Pons (tissue), 1 donor: ENCODE measurements at regions not wholly inside any gene's neighbourhood (a gene's known extent, or its start where the extent isn't known, plus 50 kb on each side); places are given as distances from the start of the nearest gene placed in this dataset.

Experiments
- DNase-seq: peaks from one replicate; pipeline ENCODE4 v3.0.0-alpha.2; 2016; ENCODE audit warnings: low spot score

DNA sequence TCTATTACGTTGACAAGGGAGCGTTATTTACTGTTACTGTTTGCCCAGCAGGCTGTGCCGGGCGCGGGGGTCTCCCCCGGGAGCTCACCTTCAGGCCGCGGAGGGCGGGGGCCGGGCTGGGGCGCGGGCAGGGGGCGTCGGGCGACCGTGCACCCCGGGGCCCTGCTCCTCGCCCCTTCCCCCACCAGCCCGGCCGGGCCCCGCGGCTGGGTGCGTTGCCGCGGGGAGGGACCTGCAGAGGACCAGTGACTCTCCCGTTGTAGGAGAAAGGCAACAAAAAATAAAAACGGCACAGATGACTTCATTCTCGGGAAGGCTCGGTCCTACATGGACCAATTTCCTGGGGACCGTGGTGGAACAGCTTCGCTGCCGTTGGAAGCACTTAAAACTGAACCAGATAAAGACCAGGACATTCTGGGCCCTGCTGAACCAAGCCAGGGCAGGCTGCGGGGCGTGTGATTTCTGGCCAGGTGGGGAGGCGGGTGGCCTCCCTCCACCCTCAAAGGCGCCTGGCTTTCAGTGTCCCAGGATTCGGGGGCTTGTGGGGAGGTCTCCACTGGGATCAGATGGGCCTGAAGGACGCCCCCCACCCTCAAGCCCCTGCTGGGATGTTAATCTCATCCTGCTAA, 57.4 kb downstream of the IGLL1 start:
- no peak for DNase-seq

DNA sequence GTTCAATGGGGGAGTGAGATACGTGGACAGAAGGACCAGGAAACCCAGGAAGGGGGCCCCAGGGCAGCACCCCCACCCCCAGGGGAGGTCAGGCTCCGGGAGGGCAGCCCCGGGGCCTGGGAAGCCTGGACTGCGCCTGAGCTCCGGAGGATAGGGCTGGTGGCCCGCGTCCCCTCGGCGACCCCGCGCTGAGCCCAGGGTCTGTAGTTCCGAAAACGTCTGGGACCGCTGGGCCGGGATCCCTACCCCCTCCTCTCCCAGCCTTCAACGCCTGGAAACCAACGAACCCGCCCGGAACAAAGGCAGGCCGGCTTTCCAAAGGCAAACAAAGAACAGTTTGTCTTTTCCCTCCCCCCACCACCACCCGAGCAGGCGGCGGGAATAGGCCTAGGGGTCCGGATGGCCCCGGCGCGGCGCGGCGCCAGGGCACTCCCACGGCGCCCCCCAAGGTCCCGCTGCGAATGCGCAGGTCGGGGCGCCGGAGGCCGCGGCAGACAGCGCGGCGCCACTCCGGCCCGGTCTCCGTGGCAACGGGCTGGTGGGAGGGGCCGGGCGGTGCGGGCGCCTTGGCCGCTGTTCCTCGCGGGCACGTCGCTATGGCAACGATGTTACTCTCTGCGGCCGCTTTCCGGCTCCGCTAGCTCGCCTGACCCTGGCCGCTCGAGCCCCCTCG, 58.5 kb downstream of the IGLL1 start:
- peak; percentile 86 for DNase-seq

DNA sequence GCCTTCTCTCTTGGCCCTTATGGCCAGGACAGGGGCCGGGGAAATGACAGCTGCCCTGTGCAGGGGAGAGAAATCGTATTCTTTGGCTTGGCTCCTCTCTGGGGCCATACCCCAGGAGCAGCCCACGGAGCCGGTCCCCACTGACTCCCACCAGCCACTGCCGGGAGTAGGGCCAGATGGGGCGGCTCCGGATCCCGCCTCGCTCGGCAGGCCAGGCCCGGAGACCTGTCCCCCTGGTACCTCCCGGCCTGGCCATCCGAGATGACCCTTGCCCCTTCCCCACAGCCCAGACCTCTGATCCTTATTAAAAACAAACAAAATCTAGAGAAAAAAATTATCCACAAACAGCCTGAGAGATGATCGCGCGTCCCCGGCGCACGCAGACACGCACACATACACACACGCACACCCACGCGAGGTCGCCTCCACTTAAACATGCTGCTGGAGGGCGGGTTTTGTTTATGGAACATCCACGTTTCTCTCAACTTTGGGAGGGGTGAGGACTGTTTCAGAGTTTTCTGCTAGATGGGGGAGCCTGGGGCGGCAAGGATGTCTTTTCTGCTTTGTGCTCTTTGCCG, 59.1 kb downstream of the IGLL1 start:
- peak; percentile 14 for DNase-seq

DNA sequence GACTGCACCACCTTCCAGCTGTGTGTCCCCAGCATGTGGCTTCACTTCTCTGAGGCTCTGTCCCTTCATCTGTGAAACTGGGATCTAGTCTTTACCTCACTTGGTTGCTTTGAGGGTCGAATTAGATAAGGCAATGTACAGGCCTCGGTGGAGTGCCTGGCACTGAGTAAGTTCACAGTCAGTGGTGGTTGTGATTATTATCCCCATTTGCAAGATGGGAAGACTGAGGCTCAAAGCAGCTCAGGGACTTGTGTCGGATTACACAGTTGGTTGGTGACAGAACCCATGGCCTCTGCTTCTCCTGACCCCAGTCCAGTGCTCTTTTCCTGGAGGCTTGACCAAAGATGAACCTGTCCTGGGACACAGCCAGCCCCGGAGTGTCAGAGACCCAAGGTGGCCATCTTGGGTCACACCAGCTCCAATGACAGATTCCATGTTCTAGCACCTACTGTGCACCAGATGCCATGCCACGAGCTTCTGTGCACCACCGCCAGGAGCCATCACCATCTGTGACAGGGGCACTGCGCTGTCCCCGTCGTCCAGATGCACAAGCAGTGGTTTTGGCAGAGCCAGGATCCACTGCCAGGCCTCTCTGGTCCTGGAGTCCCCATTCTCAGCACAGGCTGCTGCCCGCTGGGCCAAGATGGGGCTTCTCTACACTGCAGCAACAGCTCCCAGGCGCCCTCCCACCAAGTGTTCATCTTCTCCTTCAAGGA, 60.5 kb downstream of the IGLL1 start:
- no peak for DNase-seq

DNA sequence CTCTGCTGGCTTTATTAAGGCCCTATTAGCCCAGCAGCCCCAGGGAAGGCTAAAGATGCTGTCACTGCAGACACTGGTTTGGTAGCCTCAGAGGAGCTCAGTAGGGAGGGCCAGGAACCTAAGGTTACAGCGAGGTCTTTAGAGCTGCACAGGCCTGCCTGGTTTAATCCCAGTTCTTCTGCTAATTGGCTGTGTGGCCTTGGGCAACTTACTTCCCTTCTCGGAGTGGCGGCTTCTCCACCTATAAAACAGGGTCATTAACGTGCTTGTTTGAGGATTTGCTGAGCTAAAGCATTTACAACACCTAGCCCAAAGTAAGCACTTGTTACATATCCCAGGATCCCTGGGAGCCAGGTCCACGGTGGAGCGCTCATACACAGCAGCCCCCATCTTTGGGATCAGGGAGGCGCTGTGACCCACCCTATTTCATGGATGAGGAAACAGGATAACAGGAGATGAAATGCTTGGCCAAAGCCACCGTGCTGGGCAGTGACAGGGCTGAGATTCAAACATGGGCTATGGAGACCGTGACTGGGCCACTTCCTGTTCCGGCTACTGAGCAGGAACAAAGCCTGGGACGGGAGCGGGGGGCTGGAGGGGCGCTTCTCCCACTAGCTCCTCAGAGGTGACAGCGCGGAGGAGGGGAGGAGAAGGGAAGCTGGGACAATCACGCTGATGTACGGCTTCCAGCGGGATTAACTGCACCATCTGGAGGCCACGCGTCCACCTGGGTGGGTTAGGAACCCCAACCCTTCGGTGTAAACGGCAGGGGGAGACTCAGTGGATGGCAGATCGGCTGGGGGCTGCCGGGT, 61.5 kb downstream of the IGLL1 start:
- DNase-seq: no peak

DNA sequence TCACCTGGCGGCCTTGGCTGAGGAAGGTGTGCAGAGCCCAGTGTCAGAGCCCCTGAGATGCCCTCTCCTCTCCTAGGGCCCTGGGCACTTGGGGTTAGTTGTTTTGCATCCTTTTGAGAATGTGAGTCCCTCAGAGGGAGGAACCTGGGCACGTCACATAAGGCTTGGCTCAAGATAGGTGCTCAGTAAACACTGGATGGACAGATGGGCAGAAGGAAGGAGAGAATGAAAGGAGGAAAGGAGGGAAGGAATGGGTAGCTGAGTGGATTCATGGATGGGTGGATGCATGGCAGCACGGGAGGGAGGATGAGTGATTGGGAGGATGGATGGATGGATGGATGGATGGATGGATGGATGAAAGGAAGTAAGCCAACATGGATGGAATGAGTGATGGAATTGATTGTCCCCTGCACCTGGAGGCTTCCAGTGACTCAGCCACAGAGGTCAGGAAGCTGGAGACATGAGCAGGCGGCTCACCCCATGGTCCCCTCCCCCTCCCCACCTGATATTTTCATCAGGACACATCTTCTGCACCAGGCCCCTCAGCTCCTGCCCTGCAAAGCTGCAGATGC, 62.2 kb downstream of the IGLL1 start:
- no peak for DNase-seq

DNA sequence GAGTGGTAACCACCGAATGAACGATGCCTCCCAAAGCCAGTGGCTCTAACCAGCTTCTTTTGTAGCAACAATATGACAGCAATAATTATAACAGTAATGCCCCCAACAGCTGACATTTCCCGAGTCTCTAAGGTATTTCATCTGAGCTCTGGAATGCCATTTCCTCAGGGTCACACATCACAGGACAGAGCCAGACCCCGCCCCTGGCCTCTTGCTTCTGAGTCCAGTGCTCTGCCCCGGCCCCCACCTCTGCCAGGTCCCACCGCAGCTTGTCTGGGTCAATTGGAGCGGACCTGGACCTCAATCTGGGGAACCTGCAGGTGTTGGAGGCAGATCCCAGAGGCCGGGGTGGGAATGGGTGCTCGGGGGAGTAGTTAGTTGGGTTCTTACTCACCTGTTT, 63.8 kb downstream of the IGLL1 start:
- DNase-seq: no peak

DNA sequence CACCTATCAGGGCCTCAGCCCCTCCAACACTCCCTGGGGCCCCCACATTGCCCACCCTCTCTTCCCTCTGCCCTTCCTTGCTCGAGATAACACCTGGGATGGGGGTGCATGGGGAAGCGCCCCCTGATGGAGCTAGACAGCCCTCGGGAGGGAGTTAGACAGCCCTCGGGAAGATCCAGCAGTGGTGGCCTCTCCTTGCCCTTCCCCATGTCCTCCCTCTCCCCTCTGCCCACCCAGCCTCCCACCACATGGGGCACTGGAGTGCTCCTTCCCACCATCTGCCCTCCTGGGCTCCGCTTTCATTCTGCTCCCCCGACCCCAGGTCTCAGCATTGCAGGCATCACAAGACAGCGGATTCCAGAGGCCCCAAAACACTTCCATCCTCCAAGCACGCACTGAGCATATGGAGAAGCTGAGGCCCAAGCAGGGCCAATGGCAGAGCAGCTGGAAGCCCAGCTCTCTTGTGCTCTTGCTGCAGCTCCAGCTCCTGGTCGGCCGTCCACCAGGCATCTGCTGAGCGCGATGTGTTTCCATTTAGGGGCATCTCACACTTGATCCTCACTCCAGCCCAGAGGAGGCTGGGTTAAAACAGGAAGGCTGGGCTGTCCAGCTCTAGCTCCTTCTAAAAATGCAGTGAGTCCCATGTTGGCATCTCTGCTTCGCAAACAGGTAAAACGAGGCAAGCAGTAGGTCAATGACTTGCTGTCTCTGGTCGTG, 65.6 kb downstream of the IGLL1 start:
- DNase-seq: no peak

DNA sequence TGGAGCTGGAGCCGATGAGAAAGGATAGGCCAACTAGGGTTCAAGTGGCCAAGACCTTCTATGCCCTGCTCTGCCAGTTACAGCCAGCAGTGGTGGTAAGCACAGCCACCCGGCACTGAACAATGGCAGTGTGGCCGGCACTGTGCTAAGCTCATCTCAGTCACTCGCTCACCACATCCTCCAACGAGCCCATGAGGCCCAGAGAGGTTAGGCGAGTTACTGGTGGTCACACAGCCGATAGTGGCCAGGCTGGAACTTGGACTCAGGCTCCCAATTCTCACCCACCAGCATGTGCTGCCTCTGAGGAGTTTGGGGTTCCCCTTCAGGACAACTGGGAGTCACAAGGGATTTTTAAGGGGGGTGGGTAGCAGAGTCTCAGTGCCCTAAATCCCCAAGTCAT, 66.4 kb downstream of the IGLL1 start:
- DNase-seq: no peak

DNA sequence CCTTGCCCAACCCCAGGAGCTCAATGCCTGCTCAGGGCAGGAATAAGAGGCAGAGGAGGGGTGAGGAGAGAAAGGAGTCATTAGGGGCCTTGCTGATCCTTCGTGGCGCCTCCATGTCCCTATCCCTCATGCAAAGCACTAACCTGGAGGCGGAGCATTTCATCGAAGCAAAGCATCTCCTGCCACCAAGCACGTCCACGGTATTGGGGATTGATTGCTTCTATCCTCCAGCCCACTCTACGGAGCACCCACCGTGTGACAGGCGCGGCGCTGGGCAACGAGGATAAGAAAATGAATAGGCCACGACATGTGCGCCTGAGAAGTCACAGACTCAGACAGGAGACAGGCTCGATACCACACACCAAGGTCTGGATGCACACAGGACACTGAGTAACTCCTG, 67.0 kb downstream of the IGLL1 start:
- DNase-seq: no peak

DNA sequence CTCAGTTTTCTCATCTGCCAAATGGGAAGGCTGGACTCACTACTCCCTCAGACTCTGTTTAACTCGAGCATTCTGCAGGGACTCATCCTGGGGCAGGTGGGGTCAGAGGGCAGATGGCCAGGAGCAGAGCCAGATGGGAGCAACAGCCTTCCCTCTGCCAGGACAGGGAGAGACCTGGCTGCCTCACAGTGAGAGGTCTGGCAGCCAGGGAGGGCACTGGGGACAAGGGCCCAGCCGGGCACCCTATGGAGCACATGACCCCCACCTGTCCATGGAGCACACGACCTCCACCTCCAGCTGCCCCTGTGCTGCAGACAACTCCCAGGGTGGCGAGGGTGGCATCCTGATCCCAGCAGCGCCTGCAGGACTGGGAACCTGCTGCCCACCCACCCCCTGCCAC, 67.4 kb downstream of the IGLL1 start:
- DNase-seq: no peak

DNA sequence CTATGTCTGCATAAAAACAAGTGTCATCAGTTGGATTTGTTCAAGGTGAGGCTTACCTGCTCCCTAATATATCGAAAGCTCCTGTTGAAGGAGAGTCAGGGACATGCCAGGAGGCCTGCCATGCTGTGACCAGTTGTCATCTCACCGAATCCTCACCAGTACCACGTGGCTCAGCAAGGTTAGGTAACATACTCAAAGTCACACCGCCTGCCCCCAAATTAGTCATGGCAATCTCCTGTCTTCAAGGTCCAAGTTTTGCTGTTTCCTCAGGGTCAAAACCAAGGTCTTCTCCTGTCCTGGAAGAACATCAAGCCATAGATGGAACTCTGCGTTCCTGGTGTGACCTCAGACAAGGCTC, 67.8 kb downstream of the IGLL1 start:
- no peak for DNase-seq

DNA sequence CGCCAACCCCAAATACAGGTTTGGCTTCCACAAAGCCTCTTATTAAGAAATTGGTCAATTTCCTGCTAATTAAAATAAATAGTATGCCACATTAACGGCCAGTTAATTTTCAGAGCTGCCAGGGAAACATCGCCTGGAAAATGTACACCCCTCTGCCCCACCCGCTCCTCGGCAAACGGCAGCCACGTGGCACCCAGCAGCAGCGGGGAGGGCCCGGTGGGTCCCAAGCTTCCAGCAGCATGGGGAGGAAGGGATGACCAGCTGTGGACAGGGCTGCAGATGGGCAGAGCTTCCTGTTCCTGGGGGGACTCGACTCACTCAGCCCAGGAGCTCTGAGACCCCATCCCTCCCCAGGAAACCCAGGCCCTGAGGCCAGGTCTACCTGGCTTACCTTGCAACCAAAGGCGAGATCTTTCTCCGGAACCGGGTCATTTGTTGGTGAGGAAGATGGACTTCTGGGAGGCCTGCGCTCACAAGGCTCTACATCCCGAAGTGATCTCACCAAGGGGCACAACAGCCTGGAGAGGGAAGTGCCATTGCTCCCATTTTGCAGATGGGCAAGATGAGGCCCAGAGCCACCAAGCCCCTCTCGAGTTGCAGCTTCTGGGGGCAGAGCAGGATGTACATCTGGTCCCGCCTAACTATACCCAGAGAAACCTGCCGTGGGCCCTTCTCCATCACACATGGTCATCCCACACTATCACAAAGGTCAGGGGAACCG, 68.3 kb downstream of the IGLL1 start:
- DNase-seq: no peak

DNA sequence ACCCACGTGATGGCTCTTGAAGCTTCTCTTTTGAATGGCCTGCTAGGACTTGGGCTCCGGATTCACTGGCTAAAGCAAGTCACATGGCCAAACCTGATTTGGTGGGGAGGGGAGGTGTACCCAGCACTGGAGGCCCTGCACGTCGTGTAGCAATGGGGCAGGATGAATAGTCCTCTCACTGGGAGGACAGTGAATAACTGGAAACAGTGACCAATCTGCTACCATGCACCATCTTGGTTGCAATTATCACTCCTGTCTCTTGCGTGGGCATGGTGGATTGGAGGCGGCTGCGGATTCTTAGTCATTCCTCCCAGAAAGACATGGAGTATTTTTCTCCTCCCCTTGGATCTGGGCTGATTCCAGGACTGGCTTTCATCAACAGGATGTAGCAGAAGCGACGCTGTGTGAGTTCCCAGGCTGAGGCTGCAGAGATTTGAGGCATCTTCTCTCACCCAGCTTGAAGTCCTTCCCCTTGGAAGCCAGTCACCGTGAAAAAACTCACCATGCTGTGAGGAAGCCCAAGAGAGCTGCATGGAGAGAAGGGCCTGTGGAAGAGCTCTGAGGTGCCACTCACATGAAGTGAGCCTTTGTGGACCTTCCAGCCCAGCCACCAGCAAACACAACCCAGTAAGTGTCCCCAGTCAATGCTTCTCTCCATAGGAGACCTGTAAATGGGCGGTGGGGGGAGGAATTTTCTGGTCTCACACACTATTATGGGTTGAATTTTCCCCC, 70.4 kb downstream of the IGLL1 start:
- no peak for DNase-seq

DNA sequence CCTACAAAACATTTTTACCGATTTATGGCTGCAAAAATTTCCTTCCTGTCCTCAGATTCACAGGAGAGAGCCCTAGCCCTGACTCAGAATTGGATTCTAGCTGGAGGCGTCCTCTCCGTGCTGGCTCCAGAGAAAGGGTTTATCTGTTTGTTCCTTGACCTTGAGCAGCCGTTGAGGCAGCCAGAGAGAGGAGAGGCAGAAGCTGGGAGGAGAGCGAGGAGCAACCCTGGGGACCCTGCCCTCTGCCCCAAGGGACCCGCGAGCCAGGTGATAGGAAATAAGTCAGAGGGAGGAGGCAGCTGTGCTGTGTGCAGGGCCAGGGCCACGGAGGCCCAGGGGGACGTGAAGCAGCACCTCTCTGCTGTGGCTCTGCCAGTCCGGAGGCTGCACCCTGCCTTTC, 75.6 kb downstream of the IGLL1 start:
- DNase-seq: no peak

DNA sequence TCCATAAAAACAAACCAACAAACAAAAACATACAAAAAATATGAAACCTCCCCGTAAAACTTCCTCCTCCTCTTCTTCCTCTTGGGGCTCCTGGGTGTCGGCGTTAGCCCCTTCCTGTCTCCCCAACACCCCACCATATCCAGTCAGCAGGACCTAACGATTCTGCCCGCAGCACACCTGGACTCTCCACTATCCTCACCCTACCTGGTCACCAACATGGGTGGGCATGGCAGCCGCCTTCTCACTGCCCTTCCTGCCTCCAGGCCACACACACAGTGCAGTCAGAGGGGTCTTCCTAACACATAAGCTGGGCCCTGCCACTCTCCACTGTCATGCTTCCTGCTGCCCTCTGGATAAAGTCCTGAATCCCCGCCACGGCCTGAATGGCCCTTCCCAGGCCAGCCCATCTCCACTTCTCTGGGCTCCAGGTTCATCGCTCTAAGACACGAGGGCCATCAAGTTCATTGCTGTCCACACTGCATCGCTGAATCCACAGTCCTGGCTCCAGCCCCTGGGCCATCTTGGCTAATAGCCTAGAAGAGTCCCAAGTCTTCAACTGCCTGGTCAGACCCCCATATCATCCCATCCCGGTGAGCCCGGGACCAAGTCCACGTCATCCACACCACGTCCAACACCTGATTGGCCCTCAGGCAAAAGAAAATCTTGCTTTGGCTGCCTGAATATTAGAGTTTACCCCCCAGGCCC, 76.2 kb downstream of the IGLL1 start:
- DNase-seq: no peak

DNA sequence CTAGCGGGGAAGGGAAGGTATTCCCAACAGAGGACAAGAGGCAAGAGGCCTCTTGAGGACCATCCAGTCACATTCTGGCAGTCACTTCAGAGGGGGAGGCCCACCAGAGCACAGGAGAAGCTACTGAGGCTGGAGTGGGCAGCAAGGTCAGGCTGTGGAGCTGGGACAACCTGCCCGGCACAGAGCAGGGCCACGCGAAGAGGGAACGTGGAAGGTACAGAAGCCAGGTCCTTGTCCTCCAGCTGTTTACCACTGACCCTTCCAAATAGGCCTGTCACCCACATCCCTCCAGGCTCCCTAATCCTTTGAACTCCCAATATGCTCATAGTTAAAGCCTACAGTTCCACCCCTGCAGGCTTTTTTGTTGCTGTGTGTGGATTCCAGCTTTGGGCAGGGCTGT, 76.9 kb downstream of the IGLL1 start:
- no peak for DNase-seq

DNA sequence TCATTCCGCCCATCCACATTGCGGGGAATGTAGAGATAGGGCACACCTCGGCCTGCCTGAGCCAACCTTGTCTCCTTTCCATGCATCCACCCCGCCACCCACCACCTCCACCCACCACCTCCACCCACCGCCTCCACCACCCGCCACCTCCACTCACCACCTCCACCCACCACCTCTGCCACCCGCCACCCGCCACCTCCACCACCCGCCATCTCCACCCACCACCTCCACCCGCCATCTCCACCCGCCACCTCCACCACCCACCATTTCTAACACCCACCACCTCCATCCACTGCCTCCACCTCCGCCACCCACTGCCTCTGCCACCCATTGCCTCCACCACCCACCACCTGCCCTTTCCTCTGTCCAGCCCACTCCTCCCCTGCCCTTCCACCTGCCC, 78.4 kb downstream of the IGLL1 start:
- DNase-seq: no peak

DNA sequence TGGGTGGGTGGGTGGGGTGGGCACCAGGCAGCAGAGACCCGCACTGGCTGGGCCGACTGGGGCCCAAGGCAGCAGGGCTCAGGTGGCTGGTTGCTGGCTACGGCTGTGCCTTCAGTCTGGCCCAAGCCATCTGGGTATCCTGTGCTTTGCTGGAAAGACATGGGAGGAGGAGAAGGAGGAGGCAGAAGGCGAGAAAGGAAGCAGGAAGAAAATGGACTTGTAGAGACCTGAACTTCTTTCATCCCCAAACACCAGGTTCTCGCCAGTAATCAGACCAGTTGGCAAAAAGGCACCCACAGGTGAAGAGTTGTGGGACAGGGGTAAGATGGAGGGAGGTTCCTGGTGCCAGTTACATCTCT, 78.8 kb downstream of the IGLL1 start:
- no peak for DNase-seq
